DND-41 (cell line): ENCODE measurements at regions not wholly inside any gene's neighbourhood (a gene's known extent, or its start where the extent isn't known, plus 50 kb on each side); places are given as distances from the start of the nearest gene placed in this dataset.

Experiments
- ATAC-seq: fragments of 200-7000 bp; cut with Tn5 transposase; 3 replicates; pipeline ENCODE4 v1.9.1; 2021; ENCODE audit warnings: low read depth; ENCODE audit not compliant: insufficient read depth
- DNase-seq: peaks from one replicate; pipeline ENCODE4 v3.0.0-alpha.2; 2020
- H2AFZ ChIP-seq: 2 replicates; pipeline ENCODE4 v1.6.0; 2012; ENCODE audit warnings: low read depth, low read length
- H3K27ac ChIP-seq: 2 replicates; pipeline ENCODE4 v1.5.1; 2012; ENCODE audit warnings: low read length, inconsistent platforms
- H3K27me3 ChIP-seq: fragments of 200-600 bp; sonication (generic); 2 replicates; pipeline ENCODE4 v1.6.0; 2012; ENCODE audit warnings: low read length, mild to moderate bottlenecking, inconsistent platforms; ENCODE audit not compliant: insufficient read depth, poor library complexity
- H3K36me3 ChIP-seq: 2 replicates; pipeline ENCODE4 v1.5.1; 2012; ENCODE audit warnings: low read length, inconsistent platforms; ENCODE audit not compliant: insufficient read depth
- H3K4me1 ChIP-seq: 2 replicates; pipeline ENCODE4 v1.5.1; 2012; ENCODE audit warnings: mild to moderate bottlenecking, low read length; ENCODE audit not compliant: insufficient read depth
- H3K4me2 ChIP-seq: 2 replicates; pipeline ENCODE4 v1.6.0; 2012; ENCODE audit warnings: mild to moderate bottlenecking, moderate library complexity, low read length, inconsistent platforms; ENCODE audit not compliant: insufficient read depth
- H3K4me3 ChIP-seq, 2 experiments: fragments of 200-600 bp in 1 of 2; shearing (Covaris generic) in 1 of 2; 2 replicates each; pipeline ENCODE4 v1.5.1; 2012 to 2016; ENCODE audit warnings: inconsistent platforms in 2 of 2, low read length in 2 of 2, mild to moderate bottlenecking in 2 of 2, low read depth in 1 of 2, moderate library complexity in 1 of 2
- H3K79me2 ChIP-seq: 2 replicates; pipeline ENCODE4 v1.6.0; 2012; ENCODE audit warnings: low read length, inconsistent platforms; ENCODE audit not compliant: insufficient read depth
- H3K9ac ChIP-seq: 2 replicates; pipeline ENCODE4 v1.6.0; 2012; ENCODE audit warnings: low read depth, mild to moderate bottlenecking, inconsistent platforms, low read length, moderate library complexity
- H3K9me3 ChIP-seq: 2 replicates; pipeline ENCODE4 v1.5.1; 2012; ENCODE audit warnings: low read length, moderate library complexity, mild to moderate bottlenecking, inconsistent platforms; ENCODE audit not compliant: insufficient read depth, severe bottlenecking
- H4K20me1 ChIP-seq: 2 replicates; pipeline ENCODE4 v1.6.0; 2012; ENCODE audit warnings: low read length; ENCODE audit not compliant: insufficient read depth
- CTCF ChIP-seq: IDR thresholded peaks from 2 replicates; pipeline ENCODE4 v1.5.1; 2012; ENCODE audit warnings: borderline replicate concordance, low read length, moderate library complexity, mild to moderate bottlenecking; ENCODE audit not compliant: poor library complexity, severe bottlenecking; ENCODE audit errors: extremely low read depth
- EZH2 ChIP-seq: IDR thresholded peaks from 3 replicates; pipeline ENCODE4 v1.6.1; 2012; ENCODE audit warnings: borderline replicate concordance, low read depth, mild to moderate bottlenecking, moderate library complexity, low read length, inconsistent platforms; ENCODE audit not compliant: severe bottlenecking

- Histone ChIP-seq H3K27me3 (no peaks in the 10 kb centered on the region), H3K79me2 (no peaks in the 10 kb centered on the region), H3K9ac (no peak overlapping the region), H2AFZ (no peak overlapping the region), H4K20me1 (no peaks in the 10 kb centered on the region), H3K27ac (no peak overlapping the region), H3K36me3 (no peaks in the 10 kb centered on the region), H3K4me2 (no peak overlapping the region), H3K9me3 (no peaks in the 10 kb centered on the region), H3K4me1 (no peaks in the 10 kb centered on the region), H3K4me3 (no peak overlapping the region)
- no peak for ATAC-seq
- DNase-seq: no peak
- TF ChIP-seq EZH2 (no peak), CTCF (no peak)
Observed at GRCh38 chr12:87760943-87761342, 268.3 kb downstream of the C12orf50 start.

DNA sequence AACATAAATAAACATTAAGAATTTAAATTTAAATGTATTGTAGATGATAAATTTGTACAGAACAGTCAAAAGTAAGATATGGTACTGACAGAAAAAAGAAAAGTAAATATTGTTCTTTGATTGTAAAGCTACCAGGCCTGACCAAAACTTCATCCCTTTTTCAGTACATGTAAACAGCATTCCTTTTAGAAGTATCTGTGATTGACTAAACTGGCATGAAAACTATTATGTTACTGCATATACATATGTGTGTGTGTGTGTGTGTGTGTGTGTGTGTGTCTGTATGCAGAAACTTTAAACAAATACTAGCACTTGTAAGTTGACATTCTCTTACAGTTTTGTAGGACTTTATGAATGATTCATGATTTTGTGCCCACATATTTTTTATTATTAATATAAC, 270.9 kb downstream of the C12orf50 start:
- H3K27ac ChIP-seq: no peak overlapping the region
- no peak overlapping the region for H2AFZ ChIP-seq
- no peak overlapping the region for H3K9ac ChIP-seq
- no peaks in the 10 kb centered on the region for H3K79me2 ChIP-seq
- H3K27me3 ChIP-seq: no peaks in the 10 kb centered on the region
- no peak overlapping the region for H3K4me2 ChIP-seq
- no peaks in the 10 kb centered on the region for H4K20me1 ChIP-seq
- no peak for ATAC-seq
- H3K36me3 ChIP-seq: no peaks in the 10 kb centered on the region
- no peaks in the 10 kb centered on the region for H3K9me3 ChIP-seq
- TF ChIP-seq EZH2 (no peak), CTCF (no peak)
- no peaks in the 10 kb centered on the region for H3K4me1 ChIP-seq
- no peak overlapping the region for H3K4me3 ChIP-seq
- DNase-seq: no peak

- no peak overlapping the region for H3K27ac ChIP-seq
- ATAC-seq (no peak), DNase-seq (no peak)
- no peak overlapping the region for H3K9ac ChIP-seq
- H3K9me3 ChIP-seq: no peaks in the 10 kb centered on the region
- TF ChIP-seq EZH2 (no peak), CTCF (no peak)
- no peak overlapping the region for H3K4me2 ChIP-seq
- H3K4me3 ChIP-seq: no peak overlapping the region
- no peaks in the 10 kb centered on the region for H3K4me1 ChIP-seq
- no peaks in the 10 kb centered on the region for H3K27me3 ChIP-seq
- no peaks in the 10 kb centered on the region for H3K79me2 ChIP-seq
- no peaks in the 10 kb centered on the region for H3K36me3 ChIP-seq
- no peak overlapping the region for H2AFZ ChIP-seq
- no peaks in the 10 kb centered on the region for H4K20me1 ChIP-seq
Observed at GRCh38 chr12:87756721-87757120, 272.5 kb downstream of the C12orf50 start.

DNA sequence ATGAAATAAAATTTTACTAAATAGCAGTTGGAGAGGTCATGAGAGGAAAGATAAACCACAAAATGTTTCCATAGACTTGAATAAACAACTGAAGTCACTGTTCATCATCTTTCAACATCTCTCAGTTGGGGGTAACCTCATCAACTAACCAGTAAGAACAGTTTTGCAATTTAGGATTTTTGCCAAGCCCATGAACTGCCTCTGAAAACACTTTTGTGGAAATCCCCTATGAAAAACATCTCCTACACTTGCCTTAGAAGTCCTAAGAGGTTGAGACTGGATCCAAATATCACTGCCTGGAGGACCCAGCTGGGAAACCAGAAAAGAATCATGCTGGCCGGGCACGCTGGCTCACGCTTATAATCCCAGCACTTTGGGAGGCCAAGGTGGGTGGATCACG, 273.1 kb downstream of the C12orf50 start:
- H3K9ac ChIP-seq: no peak overlapping the region
- H3K36me3 ChIP-seq: no peaks in the 10 kb centered on the region
- TF ChIP-seq EZH2 (no peak), CTCF (no peak)
- no peak overlapping the region for H3K4me2 ChIP-seq
- ATAC-seq (no peak), DNase-seq (no peak)
- no peak overlapping the region for H3K4me3 ChIP-seq
- H3K4me1 ChIP-seq: no peaks in the 10 kb centered on the region
- no peaks in the 10 kb centered on the region for H3K9me3 ChIP-seq
- H3K27me3 ChIP-seq: no peaks in the 10 kb centered on the region
- H2AFZ ChIP-seq: no peak overlapping the region
- H3K27ac ChIP-seq: no peak overlapping the region
- H3K79me2 ChIP-seq: no peaks in the 10 kb centered on the region
- no peaks in the 10 kb centered on the region for H4K20me1 ChIP-seq
